ENCODE measurements at regions not wholly inside any gene's neighbourhood (a gene's known extent, or its start where the extent isn't known, plus 50 kb on each side); places are given as distances from the start of the nearest gene placed in this dataset.

GRCh38 chr12:63042646-63043045 is 107.7 kb upstream of the PPM1H start:
- no peaks in the 10 kb centered on the region for H3K36me3 ChIP-seq (ENCODE audit: insufficient read depth, low read length, poor library complexity, severe bottlenecking)
- H3K4me3 ChIP-seq (ENCODE audit: low read depth, low read length, poor library complexity, severe bottlenecking), result no peak overlapping the region
- POLR2A ChIA-PET (ENCODE audit: low non-redundant PET), result no interaction called here
- TF ChIP-seq EZH2 (IDR thresholded peaks at IDR 0.05; ENCODE audit: borderline replicate concordance, low read depth, low read length, poor library complexity, severe bottlenecking) (no peak), CTCF (conservative IDR thresholded peaks at IDR 0.05; ENCODE audit: low read depth, low read length) (no peak)
- no peaks in the 10 kb centered on the region for H3K9me3 ChIP-seq (ENCODE audit: low read depth, low read length, poor library complexity, severe bottlenecking)
- intact Hi-C loops (cut with micrococcal nuclease; ENCODE audit: unreplicated experiment), result no loop called here
- CTCF ChIA-PET, result no interaction called here
- H3K27ac ChIP-seq (ENCODE audit: low read depth, low read length, poor library complexity, severe bottlenecking), result no peak overlapping the region
- BruUV-seq (replicated peaks), result no TSS peak
- H3K4me1 ChIP-seq (ENCODE audit: insufficient read depth, low read length, poor library complexity, severe bottlenecking), result no peaks in the 10 kb centered on the region
- peaks cover 25% of the 10 kb centered on the region for H3K27me3 ChIP-seq (replicated peaks; ENCODE audit: insufficient read depth, low read depth, low read length, poor library complexity)
- DNase-seq (ENCODE audit: low spot score), result no peak

- DNase-seq (ENCODE audit: low spot score), result no peak
- peaks cover 30% of the 10 kb centered on the region for H3K27me3 ChIP-seq (replicated peaks; ENCODE audit: insufficient read depth, low read depth, low read length, poor library complexity)
- no peaks in the 10 kb centered on the region for H3K36me3 ChIP-seq (ENCODE audit: insufficient read depth, low read length, poor library complexity, severe bottlenecking)
- ChIA-PET CTCF (no interaction called here), POLR2A (ENCODE audit: low non-redundant PET) (no interaction called here)
- H3K4me3 ChIP-seq (ENCODE audit: low read depth, low read length, poor library complexity, severe bottlenecking), result no peak overlapping the region
- no peaks in the 10 kb centered on the region for H3K4me1 ChIP-seq (ENCODE audit: insufficient read depth, low read length, poor library complexity, severe bottlenecking)
- BruUV-seq (replicated peaks), result no TSS peak
- intact Hi-C loops (cut with micrococcal nuclease; ENCODE audit: unreplicated experiment), result no loop called here
- no peaks in the 10 kb centered on the region for H3K9me3 ChIP-seq (ENCODE audit: low read depth, low read length, poor library complexity, severe bottlenecking)
- no peak overlapping the region for H3K27ac ChIP-seq (ENCODE audit: low read depth, low read length, poor library complexity, severe bottlenecking)
- no peak for TF ChIP-seq CTCF (conservative IDR thresholded peaks at IDR 0.05; ENCODE audit: low read depth, low read length)
- no peak for TF ChIP-seq EZH2 (IDR thresholded peaks at IDR 0.05; ENCODE audit: borderline replicate concordance, low read depth, low read length, poor library complexity, severe bottlenecking)
Observed at GRCh38 chr12:63041601-63042000, 106.7 kb upstream of the PPM1H start.

GRCh38 chr12:63040526-63041220 is 105.7 kb upstream of the PPM1H start:
- Histone ChIP-seq H3K27ac (ENCODE audit: low read depth, low read length, poor library complexity, severe bottlenecking) (no peak overlapping the region), H3K36me3 (ENCODE audit: insufficient read depth, low read length, poor library complexity, severe bottlenecking) (no peaks in the 10 kb centered on the region), H3K9me3 (ENCODE audit: low read depth, low read length, poor library complexity, severe bottlenecking) (no peaks in the 10 kb centered on the region), H3K4me1 (ENCODE audit: insufficient read depth, low read length, poor library complexity, severe bottlenecking) (no peaks in the 10 kb centered on the region), H3K4me3 (ENCODE audit: low read depth, low read length, poor library complexity, severe bottlenecking) (no peak overlapping the region), H3K27me3 (replicated peaks; ENCODE audit: insufficient read depth, low read depth, low read length, poor library complexity) (peaks cover 36% of the 10 kb centered on the region)
- TF ChIP-seq CTCF (conservative IDR thresholded peaks at IDR 0.05; ENCODE audit: low read depth, low read length) (no peak), EZH2 (IDR thresholded peaks at IDR 0.05; ENCODE audit: borderline replicate concordance, low read depth, low read length, poor library complexity, severe bottlenecking) (no peak)
- no TSS peak for BruUV-seq (replicated peaks)
- intact Hi-C loops (cut with micrococcal nuclease; ENCODE audit: unreplicated experiment), result no loop called here
- DNase-seq (ENCODE audit: low spot score), result no peak
- CTCF ChIA-PET, result no interaction called here
- POLR2A ChIA-PET (ENCODE audit: low non-redundant PET), result no interaction called here
